Heart left ventricle (tissue), 16 donors: ENCODE measurements at regions not wholly inside any gene's neighbourhood (a gene's known extent, or its start where the extent isn't known, plus 50 kb on each side); places are given as distances from the start of the nearest gene placed in this dataset.

Source experiments
- ATAC-seq, 4 donors: fragments of 200-7000 bp; cut with Tn5 transposase; one replicate each; pipeline ENCODE4 v1.9.1; 2020 to 2022; ENCODE audit warnings: moderate library complexity in 4 of 4, mild to moderate bottlenecking in 3 of 4, moderate number of reproducible peaks in 1 of 4
- DNase-seq, 5 donors: peaks; one replicate each; pipeline ENCODE4 v3.0.0-alpha.2; 2020
- H3K27ac ChIP-seq, 12 donors: fragments of 200-600 bp; sonication (generic) in 4 of 12; one replicate each; pipeline versions ENCODE4 v1.5.0 to v1.8.0; 2016 to 2022; ENCODE audit warnings: mild to moderate bottlenecking in 2 of 12
- H3K27me3 ChIP-seq, 9 donors: fragments of 200-600 bp; sonication (generic) in 2 of 9; one replicate each; pipeline versions ENCODE4 v1.5.1 to v1.8.0; 2016 to 2022; ENCODE audit warnings: mild to moderate bottlenecking in 3 of 9
- H3K36me3 ChIP-seq, 9 donors: fragments of 200-600 bp; sonication (generic) in 2 of 9; one replicate each; pipeline versions ENCODE4 v1.5.0 to v1.8.0; 2018 to 2022; ENCODE audit warnings: mild to moderate bottlenecking in 2 of 9
- H3K4me1 ChIP-seq, 12 donors: fragments of 200-600 bp; sonication (generic) in 4 of 12; one replicate each; pipeline versions ENCODE4 v1.5.0 to v1.8.0; 2016 to 2022; ENCODE audit warnings: mild to moderate bottlenecking in 3 of 12
- H3K4me3 ChIP-seq, 12 donors: fragments of 200-600 bp; sonication (generic) in 4 of 12; one replicate each; pipeline versions ENCODE4 v1.5.0 to v1.8.0; 2017 to 2022; ENCODE audit warnings: mild to moderate bottlenecking in 9 of 12, moderate library complexity in 4 of 12
- H3K9me3 ChIP-seq, 12 donors: fragments of 200-600 bp; sonication (generic) in 4 of 12; one replicate each; pipeline versions ENCODE4 v1.5.0 to v1.8.0; 2016 to 2022; ENCODE audit warnings: mild to moderate bottlenecking in 1 of 12
- CTCF ChIP-seq, 12 donors: fragments of 200-600 bp; sonication (generic) in 4 of 12; IDR thresholded peaks; one replicate each; pipeline versions ENCODE4 v1.5.0 to v1.8.0; 2018 to 2022; ENCODE audit warnings: antibody characterized with exemption in 12 of 12, mild to moderate bottlenecking in 5 of 12
- POLR2A ChIP-seq, 2 donors: fragments of 450-650 bp; IDR thresholded peaks; one replicate each; pipeline ENCODE4 v1.6.1; 2017; ENCODE audit warnings: antibody characterized with exemption in 2 of 2, mild to moderate bottlenecking in 2 of 2, moderate library complexity in 2 of 2
- WGBS, 4 donors: extraction: QIAGEN DNeasy Blood & Tissue Kit in 2 of 4; methylation state at CpG; one replicate each; pipeline versions ENCODE4 v1.1.5 to v1.1.7; 2013 to 2018; 5-methylcytosine and 5-hydroxymethylcytosine counted together
- intact Hi-C, 10 donors: fragments of 100-400 bp; cut with DNase I; formaldehyde crosslinking; loops; one replicate each; pipeline versions ENCODE4 v1.11.1 to v1.14.2; 2022
- donor health status: ischemic (EF 13 %, LVEDD 7.1; RV severe dilation, severe dysfunction).
- donor health status: healthy with polysubstance abuse.
- donor health status: DM: no; HTN: yes; CAD: no.
- donor health status: DM: no; HTN: no; CAD: no.
- donor health status: ischemic (EF 25% LVEDD 6.9; RV normal size, moderate dysfunction).
- donor health status: ischemic (EF 25% LVEDD 5.7; RV mildly dilated, moderate dysfunction).
- donor health status: healthy.
- donor health status: DM: yes; HTN: yes; CAD: no.
- donor health status: ischemic (EF 35%, LVEDD 5.7; RV mildly dilated, moderate dysfunction).
- donor health status: nonischemic (EF 11% LVEDD 7.7; RV severe dilation, severe dysfunction).
- donor health status: DM: yes; HTN: yes; CAD: no.
- donor health status: PGD.
- donor health status: ischemic (EF 29% LVEDD 5.4; RV normal size, mild dysfunction).
- donor health status: nonischemic (EF 23%, LVEDD 6.1; RV moderate dilation, normal function).

- Histone ChIP-seq H3K4me1 (peaks cover 4 to 32% (median 16%) of the 10 kb centered on the region in 12 donors), H3K9me3 (peaks cover 0 to 17% (median 8%) of the 10 kb centered on the region in 12 donors), H3K27me3 (no peaks in the 10 kb centered on the region), H3K36me3 (no peaks in the 10 kb centered on the region), H3K27ac (peak overlapping the region in 11 of 12 donors; percentile 34 to 64 (median 54)), H3K4me3 (peak overlapping the region in 1 of 12 donors; percentile 7)
- DNase-seq = peak; percentile 81 to 87 (median 83)
- no peak for TF ChIP-seq POLR2A (IDR thresholded peaks at IDR 0.05)
- no peak for TF ChIP-seq CTCF (IDR thresholded peaks at IDR 0.05)
- peak; percentile 44 to 89 (median 84) for ATAC-seq
- intact Hi-C loops = no loop called here
- 52 to 64% (median 56%) methylated on average over 13 of the region's 13 CpGs for WGBS, 4 donors
These were observed 88.4 kb upstream of the GALNT15 start for GRCh38 chr3:16085884-16086608.

GRCh38 chr3:16086690-16087089 is 87.8 kb upstream of the GALNT15 start:
- DNase-seq (no peak), ATAC-seq (no peak)
- 30 to 67% (median 34%) methylated on average over 1 of the region's 1 CpG; no CpG with 5 or more reads in 1 of the 4 donors for WGBS, 4 donors
- Histone ChIP-seq H3K27me3 (no peaks in the 10 kb centered on the region), H3K9me3 (peaks cover 0 to 11% (median 3%) of the 10 kb centered on the region in 12 donors), H3K4me1 (peaks cover 4 to 32% (median 16%) of the 10 kb centered on the region in 12 donors), H3K36me3 (no peaks in the 10 kb centered on the region), H3K4me3 (no peak overlapping the region), H3K27ac (peak overlapping the region in 3 of 12 donors; percentile 54)
- TF ChIP-seq CTCF (IDR thresholded peaks at IDR 0.05) (no peak), POLR2A (IDR thresholded peaks at IDR 0.05) (no peak)
- intact Hi-C loops = no loop called here

- TF ChIP-seq CTCF (IDR thresholded peaks at IDR 0.05) (no peak), POLR2A (IDR thresholded peaks at IDR 0.05) (no peak)
- peaks cover 4 to 32% (median 16%) of the 10 kb centered on the region in 12 donors for H3K4me1 ChIP-seq
- intact Hi-C loops = no loop called here
- ATAC-seq = no peak
- no peak overlapping the region for H3K27ac ChIP-seq
- no peaks in the 10 kb centered on the region for H3K36me3 ChIP-seq
- 82 to 91% (median 86%) methylated on average over 1 of the region's 1 CpG for WGBS, 4 donors
- H3K9me3 ChIP-seq = no peaks in the 10 kb centered on the region
- H3K27me3 ChIP-seq = no peaks in the 10 kb centered on the region
- DNase-seq = no peak
- H3K4me3 ChIP-seq = no peak overlapping the region
These were observed 86.0 kb upstream of the GALNT15 start for GRCh38 chr3:16088496-16088895.

GRCh38 chr3:16089521-16089920 is 85.0 kb upstream of the GALNT15 start:
- Histone ChIP-seq H3K27me3 (no peaks in the 10 kb centered on the region), H3K36me3 (no peaks in the 10 kb centered on the region), H3K4me3 (no peak overlapping the region), H3K27ac (no peak overlapping the region), H3K9me3 (no peaks in the 10 kb centered on the region), H3K4me1 (peaks cover 4 to 32% (median 16%) of the 10 kb centered on the region in 12 donors)
- intact Hi-C loops = no loop called here
- TF ChIP-seq POLR2A (IDR thresholded peaks at IDR 0.05) = no peak
- TF ChIP-seq CTCF (IDR thresholded peaks at IDR 0.05) = no peak
- no peak for ATAC-seq
- DNase-seq = no peak
- 95 to 100% (median 98%) methylated on average over 1 of the region's 1 CpG for WGBS, 4 donors
